Esophagus muscularis mucosa (tissue), 4 donors: ENCODE measurements at regions not wholly inside any gene's neighbourhood (a gene's known extent, or its start where the extent isn't known, plus 50 kb on each side); places are given as distances from the start of the nearest gene placed in this dataset.

Experiments
- EP300 ChIP-seq: sonication (generic); formaldehyde crosslinking; IDR thresholded peaks from one replicate; pipeline ENCODE4 v1.6.1; 2017; ENCODE audit warnings: antibody characterized with exemption
- POLR2A ChIP-seq: fragments of 450-650 bp; IDR thresholded peaks from one replicate; pipeline ENCODE4 v1.6.1; 2017; ENCODE audit warnings: antibody characterized with exemption, moderate library complexity, mild to moderate bottlenecking, low read depth
- POLR2AphosphoS5 ChIP-seq, 2 donors: sonication (generic); formaldehyde crosslinking; IDR thresholded peaks; one replicate each; pipeline ENCODE4 v1.6.1; 2017; ENCODE audit warnings: antibody characterized with exemption in 2 of 2
- TF ChIP-seq, protein P1 (sequence below), 3 experiments: fragments of 200-600 bp in 2 of 3; fragments of 450-650 bp in 1 of 3; sonication (generic) in 2 of 3; IDR thresholded peaks; one replicate each; pipeline ENCODE4 v1.5.1; 2017 to 2019; ENCODE audit warnings: antibody characterized with exemption in 3 of 3, mild to moderate bottlenecking in 2 of 3, moderate library complexity in 1 of 3

DNA sequence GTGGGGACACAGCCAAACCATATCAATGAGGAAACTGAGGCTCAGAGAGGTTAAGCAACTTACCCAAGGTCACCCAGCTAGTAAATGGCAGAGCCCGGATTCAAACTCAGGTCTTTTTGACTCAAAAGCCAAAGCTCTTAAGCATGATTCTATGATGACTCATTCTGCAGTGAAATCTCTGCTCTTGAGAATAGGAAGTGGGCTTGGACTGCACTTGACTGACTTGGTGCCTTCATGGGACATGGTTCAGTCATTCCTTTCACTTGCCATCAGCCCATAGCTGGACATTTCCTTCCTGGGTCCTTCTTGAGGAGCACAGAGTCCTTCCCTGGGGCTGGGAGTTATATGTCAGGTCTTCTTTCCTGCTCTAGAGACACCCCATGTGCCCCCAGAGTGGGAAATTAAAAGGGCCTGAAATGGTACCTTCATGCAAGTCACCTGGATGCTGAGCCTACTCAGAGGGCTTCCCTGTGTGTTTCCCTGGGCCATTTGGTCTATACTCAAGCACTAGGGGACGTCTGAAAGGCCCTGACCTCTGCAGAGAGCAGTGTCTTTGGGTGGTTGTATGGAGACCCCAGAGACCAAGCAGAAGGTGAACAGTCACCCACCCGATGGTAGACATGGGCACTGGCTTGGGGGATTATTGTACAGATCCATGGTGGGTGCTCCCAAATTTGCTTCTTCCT is 62.4 kb upstream of the SDK1 start:
- TF ChIP-seq POLR2A (no peak), EP300 (no peak), POLR2AphosphoS5 (IDR thresholded peaks at IDR 0.05) (no peak)
- TF ChIP-seq, protein P1, sequence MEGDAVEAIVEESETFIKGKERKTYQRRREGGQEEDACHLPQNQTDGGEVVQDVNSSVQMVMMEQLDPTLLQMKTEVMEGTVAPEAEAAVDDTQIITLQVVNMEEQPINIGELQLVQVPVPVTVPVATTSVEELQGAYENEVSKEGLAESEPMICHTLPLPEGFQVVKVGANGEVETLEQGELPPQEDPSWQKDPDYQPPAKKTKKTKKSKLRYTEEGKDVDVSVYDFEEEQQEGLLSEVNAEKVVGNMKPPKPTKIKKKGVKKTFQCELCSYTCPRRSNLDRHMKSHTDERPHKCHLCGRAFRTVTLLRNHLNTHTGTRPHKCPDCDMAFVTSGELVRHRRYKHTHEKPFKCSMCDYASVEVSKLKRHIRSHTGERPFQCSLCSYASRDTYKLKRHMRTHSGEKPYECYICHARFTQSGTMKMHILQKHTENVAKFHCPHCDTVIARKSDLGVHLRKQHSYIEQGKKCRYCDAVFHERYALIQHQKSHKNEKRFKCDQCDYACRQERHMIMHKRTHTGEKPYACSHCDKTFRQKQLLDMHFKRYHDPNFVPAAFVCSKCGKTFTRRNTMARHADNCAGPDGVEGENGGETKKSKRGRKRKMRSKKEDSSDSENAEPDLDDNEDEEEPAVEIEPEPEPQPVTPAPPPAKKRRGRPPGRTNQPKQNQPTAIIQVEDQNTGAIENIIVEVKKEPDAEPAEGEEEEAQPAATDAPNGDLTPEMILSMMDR (IDR thresholded peaks at IDR 0.05), result no peak
